K562 (cell line): ENCODE measurements at regions not wholly inside any gene's neighbourhood (a gene's known extent, or its start where the extent isn't known, plus 50 kb on each side); places are given as distances from the start of the nearest gene placed in this dataset.

Experiments
- ZBTB17 ChIP-seq: fragments of 450-650 bp; formaldehyde crosslinking; IDR thresholded peaks from 2 replicates; pipeline ENCODE4 v1.4.0; 2020; ENCODE audit warnings: mild to moderate bottlenecking
- ZNF239 ChIP-seq: fragments of 250-450 bp; sonication (Bioruptor Pico); IDR thresholded peaks from 2 replicates; pipeline ENCODE4 v1.4.0; 2020; ENCODE audit warnings: mild to moderate bottlenecking
- TF ChIP-seq, protein P1 (sequence below): fragments of 450-650 bp; IDR thresholded peaks from 2 replicates; pipeline ENCODE4 v1.6.1; 2016; ENCODE audit warnings: low read depth
- TF ChIP-seq, protein P2 (sequence below): fragments of 200-800 bp; sonication (Bioruptor generic); IDR thresholded peaks from 2 replicates; pipeline ENCODE4 v1.6.1; 2017; ENCODE audit warnings: missing genetic modification characterization, missing compliant biosample characterization

DNA sequence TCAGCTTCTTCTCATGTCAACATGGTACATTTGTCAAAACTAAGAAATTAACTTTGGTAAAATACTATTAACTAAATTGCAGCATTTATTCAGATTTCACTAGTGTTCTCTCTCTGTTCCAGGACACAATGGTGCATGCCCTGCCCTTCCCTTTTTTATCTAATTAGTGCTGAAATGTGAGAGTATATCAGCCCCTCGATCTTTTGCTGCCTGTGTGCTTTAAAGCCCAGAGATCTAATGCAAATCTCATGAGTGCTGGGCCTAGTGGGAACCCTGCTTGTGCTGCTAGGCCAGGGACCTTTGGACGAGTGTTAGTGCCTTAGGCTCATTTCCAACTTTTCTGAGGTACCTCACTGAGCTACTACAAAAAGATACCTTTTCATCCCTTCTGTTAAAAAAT lies 221.1 kb upstream of the EDNRB start (continued):
- TF ChIP-seq, protein P1, sequence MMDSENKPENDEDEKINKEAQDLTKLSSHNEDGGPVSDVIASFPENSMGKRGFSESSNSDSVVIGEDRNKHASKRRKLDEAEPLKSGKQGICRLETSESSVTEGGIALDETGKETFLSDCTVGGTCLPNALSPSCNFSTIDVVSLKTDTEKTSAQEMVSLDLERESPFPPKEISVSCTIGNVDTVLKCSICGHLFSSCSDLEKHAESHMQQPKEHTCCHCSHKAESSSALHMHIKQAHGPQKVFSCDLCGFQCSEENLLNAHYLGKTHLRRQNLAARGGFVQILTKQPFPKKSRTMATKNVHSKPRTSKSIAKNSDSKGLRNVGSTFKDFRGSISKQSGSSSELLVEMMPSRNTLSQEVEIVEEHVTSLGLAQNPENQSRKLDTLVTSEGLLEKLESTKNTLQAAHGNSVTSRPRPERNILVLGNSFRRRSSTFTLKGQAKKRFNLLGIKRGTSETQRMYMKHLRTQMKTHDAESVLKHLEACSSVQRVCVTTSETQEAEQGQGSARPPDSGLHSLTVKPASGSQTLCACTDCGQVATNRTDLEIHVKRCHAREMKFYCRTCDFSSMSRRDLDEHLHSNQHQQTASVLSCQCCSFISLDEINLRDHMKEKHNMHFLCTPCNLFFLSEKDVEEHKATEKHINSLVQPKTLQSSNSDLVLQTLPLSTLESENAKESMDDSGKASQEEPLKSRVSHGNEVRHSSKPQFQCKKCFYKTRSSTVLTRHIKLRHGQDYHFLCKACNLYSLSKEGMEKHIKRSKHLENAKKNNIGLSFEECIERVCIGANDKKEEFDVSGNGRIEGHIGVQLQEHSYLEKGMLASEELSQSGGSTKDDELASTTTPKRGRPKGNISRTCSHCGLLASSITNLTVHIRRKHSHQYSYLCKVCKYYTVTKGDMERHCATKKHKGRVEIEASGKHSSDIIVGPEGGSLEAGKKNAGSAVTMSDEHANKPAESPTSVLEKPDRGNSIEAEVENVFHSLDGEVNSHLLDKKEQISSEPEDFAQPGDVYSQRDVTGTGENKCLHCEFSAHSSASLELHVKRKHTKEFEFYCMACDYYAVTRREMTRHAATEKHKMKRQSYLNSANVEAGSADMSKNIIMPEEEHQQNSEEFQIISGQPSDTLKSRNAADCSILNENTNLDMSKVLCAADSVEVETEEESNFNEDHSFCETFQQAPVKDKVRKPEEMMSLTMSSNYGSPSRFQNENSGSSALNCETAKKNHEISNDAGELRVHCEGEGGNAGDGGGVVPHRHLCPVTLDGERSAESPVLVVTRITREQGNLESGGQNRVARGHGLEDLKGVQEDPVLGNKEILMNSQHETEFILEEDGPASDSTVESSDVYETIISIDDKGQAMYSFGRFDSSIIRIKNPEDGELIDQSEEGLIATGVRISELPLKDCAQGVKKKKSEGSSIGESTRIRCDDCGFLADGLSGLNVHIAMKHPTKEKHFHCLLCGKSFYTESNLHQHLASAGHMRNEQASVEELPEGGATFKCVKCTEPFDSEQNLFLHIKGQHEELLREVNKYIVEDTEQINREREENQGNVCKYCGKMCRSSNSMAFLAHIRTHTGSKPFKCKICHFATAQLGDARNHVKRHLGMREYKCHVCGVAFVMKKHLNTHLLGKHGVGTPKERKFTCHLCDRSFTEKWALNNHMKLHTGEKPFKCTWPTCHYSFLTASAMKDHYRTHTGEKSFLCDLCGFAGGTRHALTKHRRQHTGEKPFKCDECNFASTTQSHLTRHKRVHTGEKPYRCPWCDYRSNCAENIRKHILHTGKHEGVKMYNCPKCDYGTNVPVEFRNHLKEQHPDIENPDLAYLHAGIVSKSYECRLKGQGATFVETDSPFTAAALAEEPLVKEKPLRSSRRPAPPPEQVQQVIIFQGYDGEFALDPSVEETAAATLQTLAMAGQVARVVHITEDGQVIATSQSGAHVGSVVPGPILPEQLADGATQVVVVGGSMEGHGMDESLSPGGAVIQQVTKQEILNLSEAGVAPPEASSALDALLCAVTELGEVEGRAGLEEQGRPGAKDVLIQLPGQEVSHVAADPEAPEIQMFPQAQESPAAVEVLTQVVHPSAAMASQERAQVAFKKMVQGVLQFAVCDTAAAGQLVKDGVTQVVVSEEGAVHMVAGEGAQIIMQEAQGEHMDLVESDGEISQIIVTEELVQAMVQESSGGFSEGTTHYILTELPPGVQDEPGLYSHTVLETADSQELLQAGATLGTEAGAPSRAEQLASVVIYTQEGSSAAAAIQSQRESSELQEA: no peak
- TF ChIP-seq ZBTB17 (no peak), ZNF239 (CRISPR knock-in tag) (no peak)
- TF ChIP-seq, protein P2, sequence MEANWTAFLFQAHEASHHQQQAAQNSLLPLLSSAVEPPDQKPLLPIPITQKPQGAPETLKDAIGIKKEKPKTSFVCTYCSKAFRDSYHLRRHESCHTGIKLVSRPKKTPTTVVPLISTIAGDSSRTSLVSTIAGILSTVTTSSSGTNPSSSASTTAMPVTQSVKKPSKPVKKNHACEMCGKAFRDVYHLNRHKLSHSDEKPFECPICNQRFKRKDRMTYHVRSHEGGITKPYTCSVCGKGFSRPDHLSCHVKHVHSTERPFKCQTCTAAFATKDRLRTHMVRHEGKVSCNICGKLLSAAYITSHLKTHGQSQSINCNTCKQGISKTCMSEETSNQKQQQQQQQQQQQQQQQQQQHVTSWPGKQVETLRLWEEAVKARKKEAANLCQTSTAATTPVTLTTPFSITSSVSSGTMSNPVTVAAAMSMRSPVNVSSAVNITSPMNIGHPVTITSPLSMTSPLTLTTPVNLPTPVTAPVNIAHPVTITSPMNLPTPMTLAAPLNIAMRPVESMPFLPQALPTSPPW (CRISPR knock-in tag): no peak
- TF ChIP-seq, all 486 proteins: peak for 0
